HepG2 (cell line): ENCODE measurements at regions not wholly inside any gene's neighbourhood (a gene's known extent, or its start where the extent isn't known, plus 50 kb on each side); places are given as distances from the start of the nearest gene placed in this dataset.

Experiments
- ATAC-seq: fragments of 200-7000 bp; cut with Tn5 transposase; 3 replicates; pipeline ENCODE4 v1.9.1; 2020; ENCODE audit warnings: mild to moderate bottlenecking, moderate library complexity
- BruUV-seq: library from RNA; stranded (reverse); fragments of 400-500 nt; replicated peaks from 2 replicates; lab custom pipeline; 2021; lab: Mats Ljungman, UMichigan
- CTCF ChIA-PET: fragments of 300-600 bp; formaldehyde crosslinking; extraction: SDS; loops from one replicate; lab custom pipeline; 2021; ENCODE audit warnings: low total read pairs, inconsistent platforms, low intra/inter-chr PET ratio; lab: Yijun Ruan, JAX
- POLR2A ChIA-PET: fragments of 350-600 bp; sonication (Branson Sonifier 250); formaldehyde crosslinking; loops from one replicate; lab custom pipeline; 2020; ENCODE audit warnings: antibody characterized with exemption, inconsistent platforms; lab: Yijun Ruan, JAX
- DNase-seq: peaks from one replicate; pipeline ENCODE4 v3.0.0-alpha.2; 2015; ENCODE audit warnings: low spot score
- FAIRE-seq: peaks from 3 replicates; lab custom pipeline; 2011; peaks lifted over from hg19 to GRCh38; lab: Jason Lieb, UNC
- H2AFZ ChIP-seq: one replicate; pipeline ENCODE4 v1.6.1; 2011; ENCODE audit warnings: low read length, inconsistent platforms
- H3K27ac ChIP-seq: fragments of 300-600 bp; 3 replicates; pipeline ENCODE4 v1.8.0; 2011; ENCODE audit warnings: mixed run types, mild to moderate bottlenecking, mixed read lengths, low read length, inconsistent platforms; ENCODE audit not compliant: insufficient read depth; ENCODE audit errors: extremely low read length
- H3K27me3 ChIP-seq, 2 experiments: fragments of 200-600 bp in 1 of 2; 2 replicates in 1 of 2; 3 replicates in 1 of 2; pipeline versions ENCODE4 v1.6.0 to v1.8.0; 2011; ENCODE audit warnings: low read length in 2 of 2, mild to moderate bottlenecking in 2 of 2, moderate library complexity in 2 of 2, inconsistent platforms in 1 of 2; ENCODE audit not compliant: insufficient read depth in 2 of 2, control insufficient read depth in 1 of 2
- H3K36me3 ChIP-seq, 2 experiments: fragments of 200-600 bp in 1 of 2; replicated peaks in 1 of 2; 2 replicates in 1 of 2; 3 replicates in 1 of 2; pipeline versions ENCODE4 v1.5.1 to v1.8.0; 2011; ENCODE audit warnings: low read length in 2 of 2, inconsistent platforms in 1 of 2; ENCODE audit not compliant: insufficient read depth in 2 of 2, control insufficient read depth in 1 of 2
- H3K4me1 ChIP-seq: 2 replicates; pipeline ENCODE4 v1.5.1; 2012; ENCODE audit warnings: low read length, inconsistent platforms; ENCODE audit not compliant: insufficient read depth
- H3K4me2 ChIP-seq: 2 replicates; pipeline ENCODE4 v1.6.0; 2011; ENCODE audit warnings: low read depth, low read length, inconsistent platforms
- H3K4me3 ChIP-seq, 3 experiments: fragments of 200-600 bp in 1 of 3; sonication (generic), shearing (Covaris generic) in 1 of 3; replicated peaks in 1 of 3; 2 replicates each; pipeline ENCODE4 v1.5.1; 2011 to 2016; ENCODE audit warnings: low read length in 3 of 3, inconsistent platforms in 2 of 3, low read depth in 2 of 3, mild to moderate bottlenecking in 2 of 3, control low read depth in 1 of 3, mixed read lengths in 1 of 3; ENCODE audit not compliant: insufficient read depth in 1 of 3
- H3K79me2 ChIP-seq: one replicate; pipeline ENCODE4 v1.6.1; 2011; ENCODE audit warnings: low read length, inconsistent platforms; ENCODE audit not compliant: insufficient read depth
- H3K9ac ChIP-seq: 2 replicates; pipeline ENCODE4 v1.6.0; 2011; ENCODE audit warnings: mild to moderate bottlenecking, low read depth, low read length, inconsistent platforms; ENCODE audit not compliant: insufficient read depth
- H3K9me3 ChIP-seq: 2 replicates; pipeline ENCODE4 v1.5.1; 2012; ENCODE audit warnings: mild to moderate bottlenecking, low read length
- H4K20me1 ChIP-seq: 2 replicates; pipeline ENCODE4 v1.6.0; 2011; ENCODE audit warnings: inconsistent platforms, mild to moderate bottlenecking, low read length, moderate library complexity; ENCODE audit not compliant: insufficient read depth
- ETV6 ChIP-seq: sonication (generic); formaldehyde crosslinking; conservative IDR thresholded peaks from 2 replicates; pipeline ENCODE4 v1.4.0; 2020; ENCODE audit warnings: missing genetic modification reagents
- HINFP ChIP-seq: sonication (generic); formaldehyde crosslinking; IDR thresholded peaks from 2 replicates; pipeline ENCODE4 v1.4.0; 2020; ENCODE audit warnings: low read depth, mild to moderate bottlenecking, missing genetic modification reagents
- IRF2 ChIP-seq: IDR thresholded peaks from 2 replicates; pipeline ENCODE4 v1.6.1; 2018; ENCODE audit warnings: missing genetic modification reagents, missing compliant biosample characterization
- KDM1A ChIP-seq: IDR thresholded peaks from 2 replicates; pipeline ENCODE4 v1.6.1; 2016; ENCODE audit warnings: missing compliant biosample characterization
- LBX2 ChIP-seq: sonication (generic); formaldehyde crosslinking; IDR thresholded peaks from 2 replicates; pipeline ENCODE4 v1.5.0; 2020; ENCODE audit warnings: missing genetic modification reagents, mild to moderate bottlenecking, borderline replicate concordance
- MEF2D ChIP-seq: sonication (generic); formaldehyde crosslinking; IDR thresholded peaks from 2 replicates; pipeline ENCODE4 v1.5.1; 2020; ENCODE audit warnings: mild to moderate bottlenecking, missing genetic modification reagents
- PREB ChIP-seq: sonication (generic); formaldehyde crosslinking; IDR thresholded peaks from 2 replicates; pipeline ENCODE4 v1.4.0; 2020; ENCODE audit warnings: missing genetic modification reagents
- RARA ChIP-seq: IDR thresholded peaks from 2 replicates; pipeline ENCODE4 v1.6.1; 2016; ENCODE audit warnings: missing genetic modification reagents, missing compliant biosample characterization
- SIX1 ChIP-seq: sonication (generic); formaldehyde crosslinking; IDR thresholded peaks from 2 replicates; pipeline ENCODE4 v1.4.0; 2020; ENCODE audit warnings: missing genetic modification reagents, borderline replicate concordance
- TBL1XR1 ChIP-seq: fragments of 150-350 bp; IDR thresholded peaks from 2 replicates; pipeline ENCODE4 v1.6.1; 2014; ENCODE audit warnings: borderline replicate concordance, low read length; ENCODE audit not compliant: partially characterized antibody
- THAP8 ChIP-seq: sonication (generic); formaldehyde crosslinking; IDR thresholded peaks from 2 replicates; pipeline ENCODE4 v1.5.1; 2020; ENCODE audit warnings: missing genetic modification reagents, mild to moderate bottlenecking, borderline replicate concordance
- ZNF337 ChIP-seq: sonication (generic); formaldehyde crosslinking; IDR thresholded peaks from 2 replicates; pipeline ENCODE4 v1.5.1; 2020; ENCODE audit warnings: missing genetic modification reagents, low read depth, mild to moderate bottlenecking, borderline replicate concordance
- ZNF710 ChIP-seq: sonication (generic); formaldehyde crosslinking; IDR thresholded peaks from 2 replicates; pipeline ENCODE4 v1.5.0; 2020; ENCODE audit warnings: mild to moderate bottlenecking, missing genetic modification reagents, borderline replicate concordance
- in situ Hi-C: cut with HindIII; loops from 2 replicates; pipeline ENCODE4 v1.10.0; 2017; ENCODE audit warnings: low pct_unique_long_range_greater_than_20kb; ENCODE audit not compliant: extremely low pct_ligation_motif_present
- intact Hi-C: fragments of 100-400 bp; cut with micrococcal nuclease; formaldehyde crosslinking; loops from one replicate; pipeline ENCODE4 v1.10.0; 2022; ENCODE audit not compliant: unreplicated experiment

- no peak overlapping the region for H3K9ac ChIP-seq
- BruUV-seq, result no TSS peak
- no peak for TF ChIP-seq KDM1A
- no peak for TF ChIP-seq LBX2 (CRISPR knock-in tag)
- no peak for TF ChIP-seq ZNF337 (CRISPR knock-in tag)
- no peak for TF ChIP-seq ZNF710 (CRISPR knock-in tag)
- no peak for TF ChIP-seq SIX1 (CRISPR knock-in tag)
- TF ChIP-seq RARA (CRISPR knock-in tag), result no peak
- TF ChIP-seq HINFP (CRISPR knock-in tag), result no peak
- no peak for TF ChIP-seq TBL1XR1
- no peak for TF ChIP-seq MEF2D
- TF ChIP-seq ETV6 (CRISPR knock-in tag), result no peak
- TF ChIP-seq PREB (CRISPR knock-in tag), result no peak
- no peak for TF ChIP-seq IRF2
- no peak for TF ChIP-seq THAP8 (CRISPR knock-in tag)
- TF ChIP-seq, all 625 proteins: peak for 0
- Histone ChIP-seq H3K4me2 (no peak overlapping the region), H3K27me3 (no peaks in the 10 kb centered on the region), H3K4me1 (no peaks in the 10 kb centered on the region), H3K36me3 (no peaks in the 10 kb centered on the region), H4K20me1 (no peaks in the 10 kb centered on the region), H3K4me3 (no peak overlapping the region), H3K79me2 (no peaks in the 10 kb centered on the region), H3K27ac (no peak overlapping the region), H2AFZ (no peak overlapping the region), H3K9me3 (peaks cover 22% of the 10 kb centered on the region)
- ChIA-PET CTCF (no interaction called here), POLR2A (no interaction called here)
- intact Hi-C loops (no loop called here), in situ Hi-C loops (no loop called here)
- no peak for DNase-seq
- FAIRE-seq, result no peak
- no peak for ATAC-seq
Observed at GRCh38 chr18:61198486-61198885, 134.7 kb upstream of the CDH20 start.
